H9 (cell line): ENCODE measurements at regions not wholly inside any gene's neighbourhood (a gene's known extent, or its start where the extent isn't known, plus 50 kb on each side); places are given as distances from the start of the nearest gene placed in this dataset.

Source experiments
- DNase-seq: peaks from one replicate; pipeline ENCODE4 v3.0.0-alpha.2; 2017
- H2AFZ ChIP-seq: one replicate; pipeline ENCODE4 v1.6.1; 2013; ENCODE audit warnings: mild to moderate bottlenecking, low read length, control low read depth, moderate library complexity
- H2AK5ac ChIP-seq: 2 replicates; pipeline ENCODE4 v1.6.1; 2013; ENCODE audit warnings: low read length, control low read depth, mixed read lengths; ENCODE audit not compliant: insufficient read length
- H2BK120ac ChIP-seq: one replicate; pipeline ENCODE4 v1.6.1; 2013; ENCODE audit warnings: low read depth, mild to moderate bottlenecking, low read length, control low read depth, inconsistent platforms; ENCODE audit not compliant: poor library complexity, severe bottlenecking
- H2BK12ac ChIP-seq: 2 replicates; pipeline ENCODE4 v1.6.1; 2013; ENCODE audit warnings: low read length, control low read depth, mixed read lengths, low read depth; ENCODE audit not compliant: insufficient read length
- H2BK15ac ChIP-seq: 2 replicates; pipeline ENCODE4 v1.6.1; 2013; ENCODE audit warnings: low read depth, low read length, control low read depth
- H2BK20ac ChIP-seq: one replicate; pipeline ENCODE4 v1.6.1; 2013; ENCODE audit warnings: low read depth, mild to moderate bottlenecking, low read length, control low read depth, inconsistent platforms; ENCODE audit not compliant: poor library complexity, severe bottlenecking
- H2BK5ac ChIP-seq: 2 replicates; pipeline ENCODE4 v1.6.1; 2013; ENCODE audit warnings: low read length, control low read depth, mixed read lengths; ENCODE audit not compliant: insufficient read length
- H3K14ac ChIP-seq: 2 replicates; pipeline ENCODE4 v1.6.1; 2013; ENCODE audit warnings: low read length, control low read depth; ENCODE audit not compliant: insufficient read depth
- H3K18ac ChIP-seq: 2 replicates; pipeline ENCODE4 v1.6.1; 2013; ENCODE audit warnings: low read depth, mild to moderate bottlenecking, mixed read lengths, low read length, control low read depth; ENCODE audit not compliant: insufficient read length
- H3K23ac ChIP-seq: 2 replicates; pipeline ENCODE4 v1.6.1; 2013; ENCODE audit warnings: low read length, control low read depth, mixed read lengths, low read depth; ENCODE audit not compliant: insufficient read length
- H3K23me2 ChIP-seq: 2 replicates; pipeline ENCODE4 v1.6.1; 2013; ENCODE audit warnings: low read depth, mild to moderate bottlenecking, mixed read lengths, low read length, control low read depth; ENCODE audit not compliant: insufficient read length, poor library complexity, severe bottlenecking
- H3K27ac ChIP-seq: 2 replicates; pipeline ENCODE4 v1.5.1; 2013; ENCODE audit warnings: low read length, control low read depth, mixed read lengths, low read depth; ENCODE audit not compliant: insufficient read length
- H3K27me3 ChIP-seq: 2 replicates; pipeline ENCODE4 v1.6.1; 2013; ENCODE audit warnings: low read length, control low read depth, inconsistent platforms; ENCODE audit not compliant: insufficient read depth
- H3K4ac ChIP-seq: 2 replicates; pipeline ENCODE4 v1.6.1; 2013; ENCODE audit warnings: low read depth, mild to moderate bottlenecking, control low read depth, inconsistent platforms, low read length, moderate library complexity
- H3K4me1 ChIP-seq: 2 replicates; pipeline ENCODE4 v1.6.1; 2013; ENCODE audit warnings: low read length, control low read depth, inconsistent platforms; ENCODE audit not compliant: insufficient read depth
- H3K4me2 ChIP-seq: 2 replicates; pipeline ENCODE4 v1.6.1; 2013; ENCODE audit warnings: low read length, control low read depth, mixed read lengths; ENCODE audit not compliant: insufficient read length, insufficient read depth
- H3K56ac ChIP-seq: 2 replicates; pipeline ENCODE4 v1.6.1; 2013; ENCODE audit warnings: low read depth, mild to moderate bottlenecking, mixed read lengths, low read length, control low read depth; ENCODE audit not compliant: insufficient read length
- H3K79me1 ChIP-seq: 2 replicates; pipeline ENCODE4 v1.6.1; 2013; ENCODE audit warnings: low read depth, mild to moderate bottlenecking, moderate library complexity, low read length, control low read depth, inconsistent platforms; ENCODE audit not compliant: insufficient read depth, poor library complexity, severe bottlenecking
- H3K79me2 ChIP-seq: 2 replicates; pipeline ENCODE4 v1.6.1; 2013; ENCODE audit warnings: low read length, control low read depth, inconsistent platforms; ENCODE audit not compliant: insufficient read depth
- H3K9ac ChIP-seq: 2 replicates; pipeline ENCODE4 v1.6.1; 2013; ENCODE audit warnings: low read length, control low read depth, mixed read lengths; ENCODE audit not compliant: insufficient read length; ENCODE audit errors: extremely low read depth
- H3K9me3 ChIP-seq: one replicate; pipeline ENCODE4 v1.6.1; 2013; ENCODE audit warnings: low read depth, low read length, inconsistent platforms; ENCODE audit not compliant: control insufficient read depth
- H3T11ph ChIP-seq: one replicate; pipeline ENCODE4 v1.6.1; 2013; ENCODE audit warnings: mild to moderate bottlenecking, low read length, control low read depth, inconsistent platforms
- H4K20me1 ChIP-seq: one replicate; pipeline ENCODE4 v1.6.1; 2013; ENCODE audit not compliant: control insufficient read depth, insufficient read length, insufficient read depth
- H4K5ac ChIP-seq: 2 replicates; pipeline ENCODE4 v1.6.1; 2013; ENCODE audit warnings: low read depth, mild to moderate bottlenecking, mixed read lengths, low read length, control low read depth; ENCODE audit not compliant: insufficient read length
- H4K8ac ChIP-seq: replicated peaks from 2 replicates; pipeline ENCODE4 v1.6.1; 2013; ENCODE audit warnings: low read length, control low read depth, mixed read lengths, low read depth; ENCODE audit not compliant: insufficient read length
- H4K91ac ChIP-seq: 2 replicates; pipeline ENCODE4 v1.6.1; 2013; ENCODE audit warnings: low read depth, mild to moderate bottlenecking, moderate library complexity, mixed read lengths, low read length, control low read depth; ENCODE audit not compliant: insufficient read length
- H3K27ac Mint-ChIP-seq, 3 experiments: 2 replicates in 2 of 3; 3 replicates in 1 of 3; pipeline ENCODE4 v1.8.0; 2020 to 2021; ENCODE audit warnings: mixed read lengths in 3 of 3, mild to moderate bottlenecking in 1 of 3, moderate library complexity in 1 of 3
- H3K27me3 Mint-ChIP-seq: 2 replicates; pipeline ENCODE4 v1.8.0; 2021; ENCODE audit warnings: low read depth, mild to moderate bottlenecking, moderate library complexity, mixed read lengths
- H3K36me3 Mint-ChIP-seq, 3 experiments: 2 replicates in 2 of 3; 3 replicates in 1 of 3; pipeline ENCODE4 v1.8.0; 2020 to 2021; ENCODE audit warnings: low read depth in 3 of 3, mixed read lengths in 3 of 3; ENCODE audit not compliant: insufficient read depth in 1 of 3
- H3K4me1 Mint-ChIP-seq, 2 experiments: 2 replicates each; pipeline ENCODE4 v1.8.0; 2020; ENCODE audit warnings: mixed read lengths in 2 of 2
- H3K4me3 Mint-ChIP-seq, 2 experiments: 2 replicates in 1 of 2; 3 replicates in 1 of 2; pipeline ENCODE4 v1.8.0; 2020 to 2021; ENCODE audit warnings: mild to moderate bottlenecking in 2 of 2, mixed read lengths in 2 of 2, moderate library complexity in 1 of 2
- H3K9me3 Mint-ChIP-seq, 2 experiments: 2 replicates in 1 of 2; 3 replicates in 1 of 2; pipeline ENCODE4 v1.8.0; 2020; ENCODE audit warnings: mild to moderate bottlenecking in 2 of 2, mixed read lengths in 2 of 2, moderate library complexity in 1 of 2
- CTCF ChIP-seq: fragments of 200-600 bp; sonication (generic); conservative IDR thresholded peaks from 3 replicates; pipeline ENCODE4 v1.8.0; 2021; ENCODE audit warnings: antibody characterized with exemption, mild to moderate bottlenecking
- WGBS: extraction: QIAGEN DNeasy Blood & Tissue Kit; methylation state at CpG from one replicate; pipeline ENCODE4 v1.1.7; 2013; ENCODE audit warnings: missing lambda C conversion rate, low lambda C conversion rate, mixed read lengths; ENCODE audit not compliant: insufficient read length; ENCODE audit errors: extremely low coverage; 5-methylcytosine and 5-hydroxymethylcytosine counted together

- H4K20me1 ChIP-seq = no peaks in the 10 kb centered on the region
- H4K91ac ChIP-seq = no peak overlapping the region
- no peak overlapping the region for H2BK5ac ChIP-seq
- H2BK12ac ChIP-seq = no peak overlapping the region
- no peaks in the 10 kb centered on the region for H3K79me2 ChIP-seq
- no peak overlapping the region for H2AK5ac ChIP-seq
- Mint-ChIP-seq H3K4me1 (no peaks in the 10 kb centered on the region), H3K36me3 (peaks cover 0 to 8% (median 0%) of the 10 kb centered on the region in 3 experiments; a peak in 1 of 7 replicates), H3K9me3 (peaks cover 5 to 7% of the 10 kb centered on the region in 2 experiments; a peak in 3 of 5 replicates), H3K27ac (no peak overlapping the region), H3K27me3 (no peaks in the 10 kb centered on the region), H3K4me3 (no peak overlapping the region)
- no peaks in the 10 kb centered on the region for H3K23me2 ChIP-seq
- H2BK120ac ChIP-seq = no peak overlapping the region
- H3K9ac ChIP-seq = no peak overlapping the region
- H4K5ac ChIP-seq = no peak overlapping the region
- no peak overlapping the region for H3K4ac ChIP-seq
- H3T11ph ChIP-seq = no peak overlapping the region
- no peak overlapping the region for H2AFZ ChIP-seq
- no peak overlapping the region for H2BK20ac ChIP-seq
- no peak overlapping the region for H2BK15ac ChIP-seq
- no CpG with 5 or more reads among the region's 2 CpGs for WGBS
- no peak overlapping the region for H3K18ac ChIP-seq
- TF ChIP-seq CTCF = no peak
- no peaks in the 10 kb centered on the region for H3K79me1 ChIP-seq
- H3K4me2 ChIP-seq = no peak overlapping the region
- H3K14ac ChIP-seq = no peak overlapping the region
- H3K4me1 ChIP-seq = no peaks in the 10 kb centered on the region
- H3K9me3 ChIP-seq = no peaks in the 10 kb centered on the region
- no peak overlapping the region for H3K56ac ChIP-seq
- H4K8ac ChIP-seq = no peak overlapping the region
- H3K23ac ChIP-seq = no peak overlapping the region
- no peaks in the 10 kb centered on the region for H3K27me3 ChIP-seq
- DNase-seq = no peak
- H3K27ac ChIP-seq = no peak overlapping the region
These were observed 601.1 kb downstream of the ANKRD50 start for GRCh38 chr4:124111411-124111810.
